ENCODE measurements at regions not wholly inside any gene's neighbourhood (a gene's known extent, or its start where the extent isn't known, plus 50 kb on each side); places are given as distances from the start of the nearest gene placed in this dataset.

DNA sequence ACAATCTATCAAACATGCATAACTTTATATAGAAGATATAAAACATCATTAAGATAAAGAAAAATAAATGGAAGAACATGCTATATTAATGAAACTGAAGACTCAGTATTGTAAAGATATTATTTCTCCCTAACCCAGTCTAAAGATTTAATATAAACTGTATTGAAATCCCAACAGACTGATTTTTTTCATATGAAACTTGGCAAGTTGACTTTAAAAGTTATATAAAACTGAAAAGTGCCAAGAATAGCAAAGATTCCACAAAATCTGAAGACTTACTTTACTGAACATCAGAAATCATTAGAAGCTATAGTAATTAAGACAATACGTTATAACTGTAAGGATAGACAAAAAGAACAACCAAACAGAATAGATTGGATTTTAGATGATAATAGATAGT, 531.3 kb upstream of the MCTP2 start:
- intact Hi-C loops (cut with DNase I, micrococcal nuclease) = no loop called here
- TF ChIP-seq, protein P1, sequence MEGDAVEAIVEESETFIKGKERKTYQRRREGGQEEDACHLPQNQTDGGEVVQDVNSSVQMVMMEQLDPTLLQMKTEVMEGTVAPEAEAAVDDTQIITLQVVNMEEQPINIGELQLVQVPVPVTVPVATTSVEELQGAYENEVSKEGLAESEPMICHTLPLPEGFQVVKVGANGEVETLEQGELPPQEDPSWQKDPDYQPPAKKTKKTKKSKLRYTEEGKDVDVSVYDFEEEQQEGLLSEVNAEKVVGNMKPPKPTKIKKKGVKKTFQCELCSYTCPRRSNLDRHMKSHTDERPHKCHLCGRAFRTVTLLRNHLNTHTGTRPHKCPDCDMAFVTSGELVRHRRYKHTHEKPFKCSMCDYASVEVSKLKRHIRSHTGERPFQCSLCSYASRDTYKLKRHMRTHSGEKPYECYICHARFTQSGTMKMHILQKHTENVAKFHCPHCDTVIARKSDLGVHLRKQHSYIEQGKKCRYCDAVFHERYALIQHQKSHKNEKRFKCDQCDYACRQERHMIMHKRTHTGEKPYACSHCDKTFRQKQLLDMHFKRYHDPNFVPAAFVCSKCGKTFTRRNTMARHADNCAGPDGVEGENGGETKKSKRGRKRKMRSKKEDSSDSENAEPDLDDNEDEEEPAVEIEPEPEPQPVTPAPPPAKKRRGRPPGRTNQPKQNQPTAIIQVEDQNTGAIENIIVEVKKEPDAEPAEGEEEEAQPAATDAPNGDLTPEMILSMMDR (IDR thresholded peaks at IDR 0.05) = no peak
- Histone ChIP-seq H3K4me3 (no peak overlapping the region), H3K9me3 (no peaks in the 10 kb centered on the region), H3K36me3 (ENCODE audit: low read depth) (no peaks in the 10 kb centered on the region), H3K4me1 (ENCODE audit: low read depth) (no peaks in the 10 kb centered on the region)
- ATAC-seq (no peak), DNase-seq (no peak)

DNA sequence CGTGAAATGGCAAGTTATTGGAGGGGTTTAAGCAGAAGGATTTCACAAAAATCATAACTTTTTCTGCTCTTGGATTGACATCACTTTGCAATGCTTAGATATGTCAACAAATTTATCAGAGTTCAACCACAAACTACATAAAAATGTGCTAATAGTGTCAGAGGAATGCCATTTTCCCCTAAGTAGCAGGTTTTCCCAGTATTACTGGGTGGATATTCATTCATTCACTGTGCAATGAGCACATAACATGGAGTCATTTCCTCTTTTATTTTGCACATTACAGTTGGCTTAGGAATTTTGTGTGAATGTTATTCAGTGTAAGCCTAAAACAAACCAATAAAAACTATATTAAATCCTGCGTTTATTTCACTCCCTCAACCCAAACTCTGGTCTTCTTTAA, 537.3 kb upstream of the MCTP2 start:
- DNase-seq (no peak), ATAC-seq (no peak)
- Histone ChIP-seq H3K4me3 (no peak overlapping the region), H3K4me1 (ENCODE audit: low read depth) (no peaks in the 10 kb centered on the region), H3K36me3 (ENCODE audit: low read depth) (no peaks in the 10 kb centered on the region), H3K9me3 (no peaks in the 10 kb centered on the region)
- intact Hi-C loops (cut with DNase I, micrococcal nuclease) = no loop called here
- TF ChIP-seq, protein P1 (IDR thresholded peaks at IDR 0.05) = no peak

DNA sequence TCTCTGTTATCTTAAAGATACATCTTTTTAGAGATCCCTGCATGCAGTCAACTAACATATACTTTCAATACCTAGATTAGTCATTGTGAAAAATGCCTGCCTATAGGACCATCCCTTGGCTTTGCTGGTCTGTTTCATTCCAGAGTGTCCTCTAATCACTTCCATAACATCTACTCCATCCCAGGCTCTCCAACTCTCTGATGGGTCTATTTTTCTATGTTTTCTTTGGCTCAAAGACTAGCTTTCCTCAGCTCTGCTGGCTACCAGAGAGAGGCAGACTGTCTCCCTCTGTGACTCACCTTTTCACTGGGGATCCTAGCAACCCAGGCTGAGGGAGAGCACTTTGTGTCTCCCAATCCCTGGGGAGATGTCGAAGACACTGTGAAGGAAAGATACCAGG, 547.7 kb upstream of the MCTP2 start:
- TF ChIP-seq, protein P1 (IDR thresholded peaks at IDR 0.05) = no peak
- no peak for ATAC-seq
- H3K9me3 ChIP-seq = peaks cover 29% of the 10 kb centered on the region
- no peak for DNase-seq
- intact Hi-C loops (cut with DNase I, micrococcal nuclease) = no loop called here
- no peaks in the 10 kb centered on the region for H3K4me1 ChIP-seq (ENCODE audit: low read depth)
- H3K4me3 ChIP-seq = no peak overlapping the region
- H3K36me3 ChIP-seq (ENCODE audit: low read depth) = no peaks in the 10 kb centered on the region

DNA sequence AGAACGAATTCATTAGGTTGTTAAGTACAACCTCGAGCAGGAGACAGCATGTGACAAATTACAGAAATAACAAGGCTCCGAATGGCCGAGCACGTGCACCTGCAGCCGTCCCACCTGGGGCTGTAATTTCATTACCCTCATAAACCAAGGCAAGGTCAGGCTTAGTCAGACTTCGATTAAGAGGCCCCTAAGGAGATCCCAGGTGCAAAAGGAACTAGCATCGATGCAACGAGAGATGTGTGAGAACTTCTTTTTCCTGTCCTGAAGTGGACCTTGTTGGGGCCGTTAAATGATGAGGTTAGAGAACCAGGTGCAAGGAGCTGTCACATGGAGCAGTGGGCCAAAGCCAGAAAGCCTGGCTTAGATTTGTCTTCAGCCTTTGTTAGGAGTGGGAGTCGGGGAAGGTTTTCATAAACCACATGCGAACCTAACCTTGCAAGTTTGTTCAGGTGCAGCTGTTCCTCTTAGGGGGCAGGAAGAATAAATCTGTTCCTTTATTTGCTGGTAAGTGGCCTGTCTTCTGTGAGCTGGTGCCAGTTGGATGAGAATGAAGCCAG, 559.9 kb upstream of the MCTP2 start:
- H3K4me3 ChIP-seq = no peak overlapping the region
- H3K4me1 ChIP-seq (ENCODE audit: low read depth) = no peaks in the 10 kb centered on the region
- no peaks in the 10 kb centered on the region for H3K36me3 ChIP-seq (ENCODE audit: low read depth)
- ATAC-seq = no peak
- no peak for DNase-seq
- TF ChIP-seq, protein P1 (IDR thresholded peaks at IDR 0.05) = no peak
- H3K9me3 ChIP-seq = no peaks in the 10 kb centered on the region
- intact Hi-C loops (cut with DNase I, micrococcal nuclease) = no loop called here

DNA sequence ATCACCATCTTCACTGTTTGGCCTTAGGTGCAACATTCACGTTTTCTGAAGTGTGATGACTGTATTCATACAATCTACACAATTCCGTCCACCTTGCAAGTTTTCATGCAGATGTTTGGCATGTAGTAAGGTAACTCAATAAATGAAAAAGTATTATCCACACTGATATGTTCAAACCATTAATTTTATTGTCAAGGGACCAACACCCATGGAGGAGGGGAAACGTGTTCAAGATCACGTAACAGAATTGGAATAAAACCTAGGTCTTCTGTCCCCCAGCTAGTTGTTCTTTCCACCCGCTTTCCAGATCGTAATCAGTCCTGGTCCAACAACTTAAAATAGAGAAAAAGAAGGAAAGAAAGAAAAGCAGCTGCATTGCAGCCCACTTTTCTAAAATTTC, 560.4 kb upstream of the MCTP2 start:
- intact Hi-C loops (cut with DNase I, micrococcal nuclease) = no loop called here
- no peak for ATAC-seq
- no peak overlapping the region for H3K4me3 ChIP-seq
- no peak for DNase-seq
- H3K4me1 ChIP-seq (ENCODE audit: low read depth) = no peaks in the 10 kb centered on the region
- TF ChIP-seq, protein P1 (IDR thresholded peaks at IDR 0.05) = no peak
- H3K36me3 ChIP-seq (ENCODE audit: low read depth) = no peaks in the 10 kb centered on the region
- H3K9me3 ChIP-seq = no peaks in the 10 kb centered on the region

Data from mucosa of descending colon (tissue), 3 donors.